ENCODE measurements at regions not wholly inside any gene's neighbourhood (a gene's known extent, or its start where the extent isn't known, plus 50 kb on each side); places are given as distances from the start of the nearest gene placed in this dataset.

DNA sequence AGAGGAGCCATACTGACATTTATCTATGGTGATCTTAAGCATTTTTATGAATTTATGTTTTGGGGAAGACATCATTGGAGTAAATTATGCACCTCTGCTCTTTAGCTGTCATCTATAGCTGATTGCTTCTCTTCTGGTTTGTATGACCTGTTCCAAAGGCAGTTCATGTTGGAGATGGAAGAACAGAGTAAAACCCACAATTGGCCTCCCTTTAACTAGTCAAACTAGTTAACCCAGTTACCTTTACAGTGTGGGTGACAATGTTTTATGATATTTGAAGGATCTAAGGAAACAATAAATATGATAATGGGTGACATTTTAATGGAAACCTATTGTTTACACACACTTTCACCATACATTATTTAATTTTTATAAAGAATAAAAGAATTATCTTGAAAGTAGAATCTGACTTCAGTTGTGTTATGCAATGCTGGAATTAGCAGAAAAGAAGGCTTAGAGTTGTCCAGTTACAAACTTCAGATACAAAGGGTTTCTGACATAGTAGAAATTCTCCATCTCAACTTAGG lies 263.5 kb downstream of the NFKBIZ start:
- no peaks in the 10 kb centered on the region for H3K9me1 ChIP-seq (replicated peaks; ENCODE audit: control insufficient read depth, extremely low read depth, insufficient read depth, low read length)
- H3K4me3 ChIP-seq (replicated peaks in 1 of 3; ENCODE audit: insufficient read depth in 1 of 3, low read depth in 1 of 3, low read length in 3 of 3), result no peak overlapping the region
- no peak overlapping the region for H3K27ac ChIP-seq (ENCODE audit: insufficient read depth, low read depth, low read length)
- no peaks in the 10 kb centered on the region for H3K36me3 ChIP-seq (ENCODE audit: control insufficient read depth in 2 of 2, extremely low read depth in 1 of 2, insufficient read depth in 2 of 2, low read length in 2 of 2)
- no peak for TF ChIP-seq JUN (IDR thresholded peaks at IDR 0.05; ENCODE audit: borderline replicate concordance, insufficient read depth, insufficient read length, low read depth)
- TF ChIP-seq FOS (IDR thresholded peaks at IDR 0.05; ENCODE audit: borderline replicate concordance, insufficient read depth, low read length), result no peak
- TF ChIP-seq GATA2 (IDR thresholded peaks at IDR 0.05; ENCODE audit: insufficient read depth, insufficient read length, low read depth, low read length), result no peak
- no peak for TF ChIP-seq EZH2 (IDR thresholded peaks at IDR 0.05; ENCODE audit: borderline replicate concordance, low read depth, low read length, severe bottlenecking)
- TF ChIP-seq, protein P1, sequence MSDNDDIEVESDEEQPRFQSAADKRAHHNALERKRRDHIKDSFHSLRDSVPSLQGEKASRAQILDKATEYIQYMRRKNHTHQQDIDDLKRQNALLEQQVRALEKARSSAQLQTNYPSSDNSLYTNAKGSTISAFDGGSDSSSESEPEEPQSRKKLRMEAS (IDR thresholded peaks at IDR 0.05; ENCODE audit: insufficient read depth, insufficient read length), result no peak
- TF ChIP-seq POLR2AphosphoS5 (IDR thresholded peaks at IDR 0.05; ENCODE audit: insufficient read depth, low read depth, low read length), result no peak
- no peak for TF ChIP-seq MYC (IDR thresholded peaks at IDR 0.05; ENCODE audit: low read depth, low read length)
- TF ChIP-seq POLR2A (IDR thresholded peaks at IDR 0.05; ENCODE audit: low read depth, low read length), result no peak
- no peaks in the 10 kb centered on the region for H3K79me2 ChIP-seq (ENCODE audit: control insufficient read depth, insufficient read depth, low read length)
- no TSS peak for BruUV-seq (replicated peaks)
- POLR2A ChIA-PET, result no interaction called here
- H3K4me2 ChIP-seq (ENCODE audit: insufficient read depth, low read length), result no peak overlapping the region
- DNase-seq (ENCODE audit: low read depth, low spot score), result no peak
- no peaks in the 10 kb centered on the region for H3K9me3 ChIP-seq (replicated peaks; ENCODE audit: control insufficient read depth, insufficient read depth, low read length)
- H3K4me1 ChIP-seq (ENCODE audit: control insufficient read depth, extremely low read depth, insufficient read depth, low read length), result no peaks in the 10 kb centered on the region
- dilution Hi-C loops (cut with MboI; ENCODE audit: extremely low pct_ligation_motif_present, low sequenced_read_pairs) (no loop called here), intact Hi-C loops (cut with micrococcal nuclease) (no loop called here)
- CTCF ChIA-PET, result no interaction called here
- H3K9ac ChIP-seq (replicated peaks; ENCODE audit: extremely low read depth, insufficient read depth, low read length), result no peak overlapping the region
- H3K27me3 ChIP-seq (ENCODE audit: control insufficient read depth in 2 of 2, insufficient read depth in 2 of 2, low read length in 2 of 2), result no peaks in the 10 kb centered on the region
- H2AFZ ChIP-seq (ENCODE audit: low read depth, low read length), result no peak overlapping the region
- no peak for FAIRE-seq
- no peaks in the 10 kb centered on the region for H4K20me1 ChIP-seq (replicated peaks; ENCODE audit: control insufficient read depth, extremely low read depth, insufficient read depth, low read length)
